Testis (tissue), 2 donors: ENCODE measurements at regions not wholly inside any gene's neighbourhood (a gene's known extent, or its start where the extent isn't known, plus 50 kb on each side); places are given as distances from the start of the nearest gene placed in this dataset.

ENCODE experiments used
- POLR2A ChIP-seq: fragments of 450-650 bp; IDR thresholded peaks from one replicate; pipeline ENCODE4 v1.6.1; 2017; ENCODE audit warnings: antibody characterized with exemption, mild to moderate bottlenecking, moderate library complexity
- TF ChIP-seq, protein P1 (sequence below), 3 experiments: fragments of 450-650 bp in 2 of 3; fragments of 200-600 bp in 1 of 3; sonication (generic) in 1 of 3; IDR thresholded peaks; one replicate each; pipeline ENCODE4 v1.5.1; 2016 to 2019; ENCODE audit warnings: antibody characterized with exemption in 3 of 3, mild to moderate bottlenecking in 2 of 3, moderate library complexity in 1 of 3

DNA sequence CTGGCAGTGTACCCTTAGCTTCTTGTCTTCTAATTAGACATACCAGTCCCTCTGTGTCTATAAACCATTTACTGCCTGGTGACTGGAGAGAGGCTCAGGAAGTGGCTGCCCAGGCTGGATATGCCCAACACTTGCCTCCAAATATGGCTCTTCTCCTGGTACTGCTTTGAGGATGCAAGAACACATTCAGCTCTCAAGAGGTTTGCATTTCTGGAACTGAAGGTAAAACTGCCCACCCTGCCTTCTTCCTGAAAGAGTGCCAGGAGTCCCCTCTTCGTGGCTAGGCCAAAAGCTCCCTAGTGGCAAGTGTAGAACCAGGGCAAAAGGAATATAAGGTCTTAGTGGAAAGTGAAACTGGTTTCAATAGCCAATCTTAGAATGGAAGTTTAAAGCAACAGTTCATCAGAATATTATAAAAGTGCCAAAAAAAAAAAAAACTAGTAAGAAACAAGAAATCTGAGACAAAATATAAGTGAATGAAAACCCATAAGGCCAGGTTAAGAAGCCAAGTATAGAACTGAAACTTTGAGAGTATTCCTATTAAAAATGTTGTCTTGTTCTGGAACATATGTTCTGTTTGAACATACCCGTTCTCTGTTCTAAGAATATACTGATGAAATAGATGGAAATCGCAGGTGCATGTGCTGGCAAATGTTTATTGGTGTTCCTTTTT lies 77.2 kb upstream of the CTTNBP2NL start:
- TF ChIP-seq, protein P1, sequence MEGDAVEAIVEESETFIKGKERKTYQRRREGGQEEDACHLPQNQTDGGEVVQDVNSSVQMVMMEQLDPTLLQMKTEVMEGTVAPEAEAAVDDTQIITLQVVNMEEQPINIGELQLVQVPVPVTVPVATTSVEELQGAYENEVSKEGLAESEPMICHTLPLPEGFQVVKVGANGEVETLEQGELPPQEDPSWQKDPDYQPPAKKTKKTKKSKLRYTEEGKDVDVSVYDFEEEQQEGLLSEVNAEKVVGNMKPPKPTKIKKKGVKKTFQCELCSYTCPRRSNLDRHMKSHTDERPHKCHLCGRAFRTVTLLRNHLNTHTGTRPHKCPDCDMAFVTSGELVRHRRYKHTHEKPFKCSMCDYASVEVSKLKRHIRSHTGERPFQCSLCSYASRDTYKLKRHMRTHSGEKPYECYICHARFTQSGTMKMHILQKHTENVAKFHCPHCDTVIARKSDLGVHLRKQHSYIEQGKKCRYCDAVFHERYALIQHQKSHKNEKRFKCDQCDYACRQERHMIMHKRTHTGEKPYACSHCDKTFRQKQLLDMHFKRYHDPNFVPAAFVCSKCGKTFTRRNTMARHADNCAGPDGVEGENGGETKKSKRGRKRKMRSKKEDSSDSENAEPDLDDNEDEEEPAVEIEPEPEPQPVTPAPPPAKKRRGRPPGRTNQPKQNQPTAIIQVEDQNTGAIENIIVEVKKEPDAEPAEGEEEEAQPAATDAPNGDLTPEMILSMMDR (IDR thresholded peaks at IDR 0.05), result no peak
- no peak for TF ChIP-seq POLR2A
